ENCODE measurements at regions not wholly inside any gene's neighbourhood (a gene's known extent, or its start where the extent isn't known, plus 50 kb on each side); places are given as distances from the start of the nearest gene placed in this dataset.

DNA sequence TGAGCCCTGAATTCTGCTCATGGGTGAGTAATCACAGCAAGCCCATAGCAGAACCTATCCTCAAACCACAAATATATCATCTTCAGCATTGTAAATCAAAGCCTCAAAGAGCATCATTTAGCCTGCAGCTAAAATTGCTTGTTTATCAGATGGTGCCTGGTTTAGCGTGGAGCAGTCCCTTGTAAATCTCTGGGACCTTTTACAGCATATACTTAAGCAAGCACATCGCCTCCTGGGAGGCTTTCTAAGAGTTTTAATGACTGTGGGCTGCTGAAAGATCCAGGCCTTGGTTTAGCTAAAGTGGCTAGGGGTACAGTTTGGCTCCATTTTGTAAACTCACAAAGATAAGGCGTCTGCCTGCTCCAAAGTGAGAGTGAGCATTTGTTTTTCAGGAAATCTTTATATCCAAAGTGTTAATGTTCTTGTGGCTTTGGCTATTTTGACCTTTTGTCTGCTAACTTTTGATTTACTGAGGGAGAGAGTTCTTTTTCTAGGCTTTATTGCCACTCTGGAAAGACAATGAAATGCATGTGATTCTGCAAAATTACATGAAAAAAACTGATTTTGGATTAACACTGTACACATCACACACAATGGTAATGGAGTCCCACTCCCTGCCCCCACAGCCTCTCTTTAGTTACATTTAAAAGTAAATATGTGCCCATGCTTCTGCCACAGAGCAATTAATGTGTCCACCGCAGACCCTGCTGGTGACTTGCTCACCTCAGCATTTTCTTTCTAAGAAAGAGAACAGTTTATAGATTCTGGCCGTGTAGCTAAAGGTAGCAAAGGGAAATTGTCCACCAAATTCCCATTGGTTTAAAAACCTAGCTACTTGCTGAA lies 194.8 kb downstream of the LNPK start:
- TF ChIP-seq, protein P1, sequence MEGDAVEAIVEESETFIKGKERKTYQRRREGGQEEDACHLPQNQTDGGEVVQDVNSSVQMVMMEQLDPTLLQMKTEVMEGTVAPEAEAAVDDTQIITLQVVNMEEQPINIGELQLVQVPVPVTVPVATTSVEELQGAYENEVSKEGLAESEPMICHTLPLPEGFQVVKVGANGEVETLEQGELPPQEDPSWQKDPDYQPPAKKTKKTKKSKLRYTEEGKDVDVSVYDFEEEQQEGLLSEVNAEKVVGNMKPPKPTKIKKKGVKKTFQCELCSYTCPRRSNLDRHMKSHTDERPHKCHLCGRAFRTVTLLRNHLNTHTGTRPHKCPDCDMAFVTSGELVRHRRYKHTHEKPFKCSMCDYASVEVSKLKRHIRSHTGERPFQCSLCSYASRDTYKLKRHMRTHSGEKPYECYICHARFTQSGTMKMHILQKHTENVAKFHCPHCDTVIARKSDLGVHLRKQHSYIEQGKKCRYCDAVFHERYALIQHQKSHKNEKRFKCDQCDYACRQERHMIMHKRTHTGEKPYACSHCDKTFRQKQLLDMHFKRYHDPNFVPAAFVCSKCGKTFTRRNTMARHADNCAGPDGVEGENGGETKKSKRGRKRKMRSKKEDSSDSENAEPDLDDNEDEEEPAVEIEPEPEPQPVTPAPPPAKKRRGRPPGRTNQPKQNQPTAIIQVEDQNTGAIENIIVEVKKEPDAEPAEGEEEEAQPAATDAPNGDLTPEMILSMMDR (IDR thresholded peaks at IDR 0.05; ENCODE audit: insufficient read depth, low read length), result no peak
- no peak for TF ChIP-seq GABPA (IDR thresholded peaks at IDR 0.05; ENCODE audit: low read depth)

All from HL-60 (cell line).